Activated CD4-positive, alpha-beta T cell treated with anti-CD3 and anti-CD28 coated beads, Interleukin-2, amount 50 U/mL, for 24 hours (primary cell): ENCODE measurements at regions not wholly inside any gene's neighbourhood (a gene's known extent, or its start where the extent isn't known, plus 50 kb on each side); places are given as distances from the start of the nearest gene placed in this dataset.
A peak's percentile ranks its signal among the peaks of the same experiment; 100 is the strongest.

Experiments used
- DNase-seq, 2 donors: peaks; one replicate each; pipeline ENCODE4 v3.0.0-alpha.2; 2020; ENCODE audit warnings: low read depth in 1 of 2, low spot score in 1 of 2

DNA sequence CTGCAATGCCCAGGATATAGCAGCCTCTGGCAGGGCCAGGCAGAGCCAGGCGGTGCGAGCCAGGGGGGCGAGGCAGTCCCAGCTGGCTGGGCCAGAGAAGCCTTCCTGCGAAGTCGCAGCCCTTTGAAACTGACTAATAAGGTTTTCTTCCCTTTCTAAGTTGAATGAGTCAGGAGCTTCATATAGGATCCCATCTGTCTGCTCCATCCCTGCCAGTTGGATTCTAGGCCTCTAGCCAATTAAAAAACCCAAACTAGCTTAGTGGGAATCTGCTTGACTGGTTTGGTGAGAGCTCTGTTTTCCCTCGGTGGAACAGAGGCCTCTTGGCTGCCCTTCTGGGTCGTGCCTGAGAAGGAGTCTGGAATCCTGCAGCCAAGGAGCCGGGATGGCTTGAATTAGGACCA is 70.1 kb upstream of the RAPGEF1 start:
- no peak for DNase-seq

GRCh38 chr9:131808291-131808690 is 68.4 kb upstream of the RAPGEF1 start:
- no peak for DNase-seq

DNA sequence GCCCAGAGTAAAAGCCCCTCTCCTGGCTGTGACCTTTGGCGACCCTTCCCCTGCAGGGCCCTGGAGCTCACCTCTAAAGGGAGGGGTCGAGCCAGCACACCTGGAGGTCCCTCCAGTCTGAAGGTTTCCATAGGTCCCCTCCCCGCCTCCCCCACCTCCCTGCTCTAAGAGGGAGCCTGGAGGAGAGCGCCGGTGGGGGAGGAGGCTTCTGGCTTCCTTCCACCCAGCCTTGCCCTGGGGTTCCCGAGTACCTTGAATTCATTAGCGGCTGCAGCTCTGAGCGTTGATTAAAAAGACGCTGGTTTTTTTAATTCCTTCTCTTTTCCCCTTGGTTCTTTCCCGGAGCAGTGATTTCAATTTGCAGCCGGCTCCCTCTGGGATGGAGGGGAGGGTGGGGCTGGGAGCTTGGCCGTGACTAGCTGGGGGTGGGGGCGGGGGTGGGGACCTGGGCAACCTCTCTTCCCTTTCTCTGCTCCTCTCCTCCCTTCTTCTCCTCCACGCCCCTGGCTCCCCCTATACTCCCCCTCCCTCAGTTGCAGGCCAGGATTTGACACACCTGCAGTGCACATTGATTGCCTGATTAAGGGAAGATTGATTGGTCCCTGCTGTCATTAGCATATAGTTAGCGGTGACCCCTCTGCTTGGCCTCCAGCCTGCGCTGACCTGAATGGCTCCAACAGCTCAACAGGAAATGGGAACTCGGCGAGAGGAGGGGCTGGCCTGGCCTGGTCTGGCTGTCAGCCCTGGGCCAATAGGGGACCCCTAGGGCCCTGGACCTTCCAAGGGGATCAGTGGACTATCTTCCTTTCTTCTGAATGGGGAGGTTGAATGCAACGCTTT is 67.5 kb upstream of the RAPGEF1 start:
- DNase-seq: no peak

- no peak for DNase-seq
Observed at GRCh38 chr9:131805803-131806202, 65.9 kb upstream of the RAPGEF1 start.

GRCh38 chr9:131804826-131805225 is 65.0 kb upstream of the RAPGEF1 start:
- DNase-seq: no peak

GRCh38 chr9:131803758-131804411 is 64.0 kb upstream of the RAPGEF1 start:
- no peak for DNase-seq

GRCh38 chr9:131801810-131802209 is 61.9 kb upstream of the RAPGEF1 start:
- no peak for DNase-seq

- no peak for DNase-seq
Observed at GRCh38 chr9:131800843-131801242, 61.0 kb upstream of the RAPGEF1 start.

- DNase-seq: no peak
Observed at GRCh38 chr9:131800366-131800765, 60.5 kb upstream of the RAPGEF1 start.

- DNase-seq: peak; percentile 17 to 26
Observed at GRCh38 chr9:131799177-131799823, 59.4 kb upstream of the RAPGEF1 start.

DNA sequence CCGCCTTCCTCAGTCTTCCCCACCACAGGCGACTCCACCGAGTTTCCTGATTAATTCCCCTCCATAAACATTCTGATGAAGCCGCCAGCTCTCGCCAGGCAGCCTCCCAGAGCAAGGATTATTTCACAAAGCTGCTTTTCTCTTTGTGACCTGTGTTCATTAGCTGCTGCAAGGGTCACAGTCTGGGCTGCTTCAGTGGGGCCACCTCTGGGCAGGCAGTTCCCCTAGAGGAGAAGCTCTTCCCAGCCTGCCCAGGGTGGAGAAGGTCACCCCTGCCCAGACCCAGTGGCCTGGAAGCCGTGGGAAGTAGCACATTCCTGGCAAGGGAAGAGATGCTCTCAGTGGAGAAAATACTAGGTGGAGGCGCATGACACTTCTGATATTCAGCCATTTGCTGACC is 58.4 kb upstream of the RAPGEF1 start:
- DNase-seq: no peak

DNA sequence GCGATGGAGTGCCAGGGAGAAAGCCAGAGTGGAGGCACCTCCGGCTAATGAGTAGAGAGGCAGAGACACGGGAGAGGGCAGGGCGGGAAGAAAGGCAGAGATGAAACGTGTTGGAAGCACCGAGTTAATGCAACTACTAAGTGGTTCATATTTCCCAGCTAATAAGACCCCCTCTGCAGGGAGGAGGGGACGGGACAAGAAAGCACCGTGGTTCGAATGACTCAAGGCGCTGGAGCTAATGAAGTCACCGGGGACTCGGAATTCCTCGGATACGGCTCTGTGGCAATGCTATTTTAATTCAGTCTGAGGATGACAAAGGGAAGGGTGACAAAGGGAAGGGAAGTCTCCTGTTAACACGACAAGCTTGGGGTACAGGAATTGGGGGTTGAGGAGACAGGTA is 54.5 kb upstream of the RAPGEF1 start:
- no peak for DNase-seq

DNA sequence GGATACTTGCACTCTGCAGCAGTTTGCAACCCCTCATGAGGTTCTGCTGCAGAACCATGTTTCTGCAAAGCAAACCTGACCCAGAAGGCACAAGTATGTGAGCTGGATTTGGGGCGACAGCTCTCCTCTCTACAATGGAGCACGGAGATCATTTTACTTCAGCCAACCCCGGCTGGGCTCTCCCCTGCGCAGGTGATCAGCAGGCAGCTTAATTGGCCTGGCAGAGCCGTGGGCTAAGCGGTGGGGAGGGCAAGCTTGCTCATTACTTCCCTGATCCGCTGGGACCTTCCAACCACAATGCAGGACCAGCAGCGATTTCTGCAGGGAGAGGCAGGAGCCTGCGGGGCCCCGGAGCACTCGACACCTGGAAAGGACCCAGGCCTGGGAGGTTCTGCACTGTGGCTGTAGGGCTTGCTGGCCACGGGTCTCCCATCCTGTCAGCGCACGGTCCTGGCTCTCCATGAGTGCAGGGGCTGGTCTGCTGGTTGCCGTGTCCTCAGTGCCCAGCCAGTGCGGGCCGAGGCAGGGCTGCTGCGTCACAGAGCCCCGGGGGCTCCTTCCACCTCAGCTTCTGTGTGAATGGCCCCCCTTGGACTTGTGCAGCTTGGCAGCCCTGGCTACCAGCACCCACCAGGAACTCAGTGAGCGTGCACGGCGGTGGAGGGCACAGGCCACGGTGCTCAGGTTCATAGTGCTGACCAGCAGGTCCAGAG is 51.8 kb upstream of the RAPGEF1 start:
- DNase-seq: no peak
